Pons (tissue), 1 donor: ENCODE measurements at regions not wholly inside any gene's neighbourhood (a gene's known extent, or its start where the extent isn't known, plus 50 kb on each side); places are given as distances from the start of the nearest gene placed in this dataset.
A peak's percentile ranks its signal among the peaks of the same experiment; 100 is the strongest.
"Not testable (repeated sequence)": the region's sequence is repeated elsewhere in the genome, so short reads cannot be mapped to it uniquely, and the experiment has no call there.

Experiments
- DNase-seq: peaks from one replicate; pipeline ENCODE4 v3.0.0-alpha.2; 2016; ENCODE audit warnings: low spot score

DNA sequence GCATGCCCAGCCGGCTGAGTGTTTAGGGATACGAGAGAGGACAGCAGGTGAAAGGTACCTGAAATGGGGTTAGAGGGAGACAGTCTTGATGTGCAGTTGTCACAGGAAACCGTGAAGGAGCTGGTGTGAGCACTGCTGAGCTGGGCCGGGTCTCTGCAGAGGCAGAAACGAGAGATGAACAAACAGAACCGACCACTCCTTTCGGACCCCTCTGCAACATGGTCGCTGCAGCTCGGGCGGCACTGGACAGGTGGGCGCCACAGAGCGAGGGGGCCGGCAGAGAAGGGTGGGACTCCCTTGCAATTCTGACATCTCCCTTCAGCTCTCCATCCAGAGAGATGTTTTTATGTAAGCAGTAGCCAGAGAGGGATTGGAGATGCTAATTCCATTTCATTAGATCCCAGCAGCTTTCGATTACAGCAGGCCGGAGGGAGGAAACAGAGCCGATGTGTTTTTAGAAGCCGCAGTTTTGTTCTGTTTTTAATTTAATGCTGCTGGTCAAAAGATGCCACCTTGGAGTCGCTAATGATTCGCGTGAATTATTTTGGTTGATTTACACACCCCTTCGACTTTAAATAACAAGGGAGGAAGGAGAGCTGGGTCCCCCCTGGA is 86.3 kb upstream of the RPL38 start:
- DNase-seq: no peak

DNA sequence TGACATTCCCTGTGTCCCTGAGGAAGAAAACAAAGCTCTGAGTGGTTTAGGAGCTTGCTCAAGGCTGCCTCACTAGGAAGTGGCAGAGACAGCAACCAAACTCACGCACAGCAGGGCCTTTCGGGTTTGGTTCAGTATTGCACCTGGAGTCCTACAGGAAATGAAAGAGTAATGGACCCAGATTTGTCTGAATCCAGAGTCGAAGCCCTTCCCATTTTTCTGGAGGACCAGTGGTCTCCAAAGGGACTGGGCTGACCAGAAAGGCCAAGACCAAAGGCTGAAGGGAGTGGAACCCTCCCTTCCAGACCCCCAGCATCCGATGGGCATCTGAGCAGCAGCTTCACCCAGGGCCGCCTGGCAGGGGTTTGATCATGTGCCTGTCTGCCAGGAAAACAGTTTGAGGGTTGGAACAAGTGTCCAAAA is 85.5 kb upstream of the RPL38 start:
- DNase-seq: peak; percentile 4

DNA sequence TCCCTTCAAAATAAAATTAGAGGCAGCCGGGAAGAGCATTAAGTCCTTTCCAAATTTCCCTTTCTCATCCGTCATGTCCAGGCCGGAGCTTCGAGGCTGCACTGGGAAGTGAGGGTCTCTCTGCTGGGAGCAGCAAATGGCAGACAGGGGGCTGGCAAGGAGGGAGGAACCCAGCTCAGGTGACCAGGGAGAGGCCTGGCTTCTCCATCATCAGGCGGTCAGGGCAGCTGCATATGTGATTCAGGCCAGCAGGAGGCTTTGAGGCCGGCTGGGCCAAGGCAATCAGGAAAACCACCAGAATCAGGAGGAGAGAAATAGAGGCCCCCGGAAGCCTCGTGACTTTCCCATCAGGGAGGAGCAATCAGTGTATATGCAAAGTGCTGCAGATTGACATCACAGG is 85.0 kb upstream of the RPL38 start:
- DNase-seq: no peak

DNA sequence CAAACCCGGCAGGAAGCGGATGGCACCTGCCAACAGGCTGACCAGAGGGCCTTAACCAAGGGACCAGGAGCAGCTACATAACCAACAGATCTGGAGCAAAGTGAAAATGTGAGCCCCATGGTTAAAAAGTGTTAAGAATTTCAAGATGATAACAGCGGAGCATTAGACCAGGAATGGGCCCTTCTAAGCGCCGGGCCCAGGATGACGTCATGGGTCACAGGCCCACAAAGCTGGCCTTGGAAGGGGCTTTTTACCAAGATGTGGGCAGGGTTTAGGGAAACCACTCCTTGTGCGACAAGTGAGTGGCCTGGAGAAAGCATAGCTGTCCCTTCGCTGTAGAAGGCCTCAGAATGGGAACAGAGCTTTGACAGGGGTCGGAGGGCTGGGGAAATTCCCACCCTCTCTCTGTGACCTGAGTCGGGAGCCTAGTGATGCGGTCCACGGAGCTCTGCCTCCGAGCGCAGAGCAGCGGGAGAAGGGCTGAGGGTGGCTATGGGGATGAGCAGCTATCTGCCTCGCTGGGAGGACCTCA is 84.4 kb upstream of the RPL38 start:
- no peak for DNase-seq

DNA sequence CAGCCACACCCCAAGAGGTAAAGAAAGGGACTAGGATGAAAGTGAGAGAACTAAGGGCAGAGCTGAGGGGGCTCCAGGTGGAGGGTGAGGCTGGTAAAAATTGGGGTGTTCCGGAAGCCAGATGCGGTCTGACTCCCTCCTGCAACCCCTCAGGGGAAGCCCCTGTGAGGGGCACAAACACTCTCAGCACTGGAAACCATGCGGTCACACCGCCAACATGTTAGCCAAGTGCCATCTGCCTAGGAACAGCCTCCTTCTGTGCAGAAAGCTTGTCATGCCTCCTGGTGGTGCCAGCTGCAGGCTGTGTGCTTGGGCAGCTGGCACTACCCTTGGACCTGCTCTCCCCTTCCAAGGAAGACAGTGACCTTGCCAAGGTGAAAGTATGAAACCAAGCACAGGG is 83.5 kb upstream of the RPL38 start:
- peak; percentile 20 for DNase-seq

DNA sequence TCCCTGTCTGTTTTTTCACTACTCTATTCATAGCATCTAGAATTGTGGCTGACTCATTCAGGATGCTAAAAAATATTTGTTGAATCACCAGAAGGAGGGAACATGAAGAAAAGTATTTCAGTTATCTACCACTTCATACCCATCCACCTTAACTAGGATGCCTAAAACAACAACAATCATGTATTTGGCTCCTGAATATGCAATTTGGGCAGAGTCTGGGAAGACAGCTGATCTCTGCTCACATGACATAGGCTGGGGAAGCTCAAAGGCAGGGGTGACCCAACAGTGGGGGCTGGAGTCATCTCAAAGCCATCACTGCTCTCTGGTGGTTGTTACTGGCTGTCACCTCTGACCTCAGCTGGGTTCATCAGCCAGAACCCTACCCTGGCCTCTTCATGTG is 80.1 kb upstream of the RPL38 start:
- DNase-seq: peak; percentile 3

DNA sequence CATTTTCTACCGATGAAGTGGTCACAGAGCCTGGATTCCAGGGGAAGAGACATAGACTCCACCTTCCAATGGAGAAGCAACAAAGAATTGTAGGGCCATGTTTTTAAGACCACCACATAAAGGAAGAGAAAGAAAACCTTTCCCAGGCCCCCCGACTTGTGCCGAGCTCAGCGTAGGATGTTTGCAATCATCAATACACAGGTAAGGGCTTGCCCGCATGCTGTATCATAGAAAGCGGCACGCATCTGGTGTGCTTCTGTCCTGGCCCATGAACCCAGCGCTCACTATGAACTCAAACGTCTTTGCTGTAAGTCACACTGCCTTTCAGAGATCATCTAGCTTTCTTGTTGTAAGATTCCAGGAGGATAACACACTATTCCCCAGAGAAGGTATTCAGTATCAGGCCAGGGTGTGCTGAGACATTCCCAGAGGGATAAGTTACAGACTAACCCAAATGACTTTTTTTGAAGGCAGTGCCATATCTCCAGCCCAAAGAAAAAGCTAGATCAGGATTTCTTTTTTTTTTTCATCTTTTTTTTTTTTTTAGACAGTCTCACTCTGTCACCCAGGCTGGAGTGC is 79.5 kb upstream of the RPL38 start:
- no peak for DNase-seq

DNA sequence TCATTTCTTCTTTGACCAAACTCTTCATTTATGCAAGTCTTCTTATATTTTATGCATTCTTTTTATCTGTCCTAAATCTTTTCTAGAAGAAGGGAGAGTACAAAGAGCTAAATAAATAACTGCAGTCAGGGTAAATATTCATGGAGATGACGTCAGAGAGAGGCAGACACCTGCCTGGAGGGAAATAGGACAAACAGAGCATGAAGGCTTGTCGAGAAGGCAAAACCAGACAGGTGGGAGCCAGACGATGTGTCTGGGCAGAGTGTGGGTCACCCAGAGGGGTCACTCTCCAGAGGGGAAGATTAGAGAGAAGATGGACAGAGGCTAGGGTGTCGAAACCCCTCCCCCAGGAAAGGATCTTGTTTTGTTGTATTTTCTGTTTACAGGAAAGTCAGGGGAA is 78.3 kb upstream of the RPL38 start:
- DNase-seq: no peak

DNA sequence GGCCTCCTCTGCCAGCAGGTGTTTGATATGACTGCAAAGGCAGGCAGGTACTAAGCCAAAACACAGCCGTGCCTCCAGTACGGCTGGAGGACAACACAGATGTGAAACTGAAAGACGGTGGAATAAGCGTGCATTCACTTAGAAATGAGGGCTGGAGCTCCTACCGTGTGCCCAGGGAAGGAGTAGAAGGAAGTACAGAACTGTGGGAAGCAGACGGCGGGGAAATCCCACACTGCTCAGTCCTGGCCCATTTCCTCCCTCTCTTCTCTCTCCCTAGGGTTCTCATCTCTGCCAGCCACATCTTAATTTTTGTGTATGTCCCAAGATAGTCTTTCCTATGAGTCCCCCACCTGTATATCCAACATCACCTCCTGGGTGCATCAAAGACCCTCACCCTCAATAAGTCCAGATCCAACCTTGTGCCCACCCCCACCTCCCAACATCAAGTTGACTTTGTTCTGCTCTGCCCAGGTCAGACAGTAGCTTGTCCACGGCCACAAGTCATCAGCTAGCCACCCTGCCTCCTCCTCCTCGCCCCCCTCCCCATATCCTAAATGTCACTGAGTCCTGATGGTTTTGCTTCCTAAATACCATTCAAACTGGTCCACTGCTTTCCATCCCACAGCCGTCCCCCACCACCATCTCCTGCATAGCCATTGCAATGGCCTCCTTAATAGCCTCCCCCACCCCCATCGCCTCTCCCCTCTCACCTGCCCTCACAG is 77.1 kb upstream of the RPL38 start:
- DNase-seq: no peak

DNA sequence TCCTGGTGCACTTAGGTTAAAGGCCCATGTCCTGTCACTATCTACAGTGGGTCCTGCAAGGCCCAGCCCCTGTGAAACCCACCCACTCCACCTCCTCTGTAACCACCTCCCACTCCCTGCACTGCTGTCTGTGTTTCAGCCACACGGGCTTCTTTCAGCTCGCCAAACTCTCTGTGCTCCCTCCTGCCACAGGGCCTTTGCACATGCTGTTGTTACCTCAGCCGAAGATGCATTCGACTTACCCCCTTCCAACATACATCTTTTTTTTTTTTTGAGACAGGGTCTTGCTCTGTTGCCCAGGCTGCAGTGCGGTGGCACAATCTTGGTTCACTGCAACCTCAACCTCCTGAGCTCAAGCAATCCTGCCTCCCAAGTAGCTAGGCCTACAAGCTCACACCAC is 76.5 kb upstream of the RPL38 start:
- no peak for DNase-seq

DNA sequence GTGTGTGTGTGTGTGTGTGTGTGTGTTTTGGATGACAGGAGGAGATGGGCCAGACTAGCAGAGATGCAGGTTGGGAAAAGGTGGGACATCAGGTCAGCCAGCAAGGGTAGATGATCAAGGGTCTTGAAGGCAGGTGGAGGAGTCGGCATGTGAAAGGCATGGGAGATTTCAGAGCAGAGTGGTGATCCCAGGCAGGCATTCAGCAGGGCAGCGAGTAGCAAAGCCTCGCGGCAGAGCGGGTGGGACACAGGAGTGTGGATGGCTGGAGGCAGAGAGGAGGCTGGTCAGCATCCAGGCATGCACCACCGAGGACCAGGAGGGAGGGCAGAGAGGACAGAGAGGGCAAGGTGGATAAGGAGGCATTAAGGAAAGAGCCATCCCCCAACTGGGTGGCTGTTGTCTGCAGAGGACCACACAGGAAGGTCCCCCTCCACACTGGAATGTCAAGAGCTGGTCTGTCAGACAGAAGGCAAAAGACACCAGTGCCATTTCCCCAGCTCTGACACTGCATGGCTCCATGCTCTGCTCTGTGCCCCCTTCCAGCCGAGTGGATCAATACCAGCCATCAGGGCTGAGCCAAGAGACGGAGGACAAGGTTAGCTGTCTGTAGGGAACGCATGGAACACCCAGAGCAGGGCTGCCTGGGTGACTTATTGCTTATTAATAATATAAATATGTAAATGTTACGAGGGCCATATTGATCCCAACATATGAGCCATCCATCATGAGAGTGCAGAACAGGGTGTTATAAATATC is 74.8 kb upstream of the RPL38 start:
- DNase-seq: no peak

DNA sequence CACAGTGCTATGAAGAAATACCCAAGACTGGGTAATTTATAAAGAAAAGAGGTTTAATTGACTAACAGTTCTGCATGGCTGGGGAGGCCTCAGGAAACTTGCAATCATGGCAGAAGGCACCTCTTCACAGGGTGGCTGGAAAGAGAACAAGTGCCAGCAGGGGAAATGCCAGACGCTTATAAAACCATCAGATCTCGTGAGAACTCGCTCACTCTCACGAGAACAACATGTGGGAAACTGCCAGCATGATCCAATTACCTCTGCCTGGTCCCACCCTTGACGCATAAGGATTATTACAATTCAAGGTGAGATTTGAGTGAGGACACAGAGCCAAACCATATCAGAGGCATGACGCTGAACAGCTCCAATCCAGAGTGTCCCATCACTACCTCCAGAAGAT is 73.7 kb upstream of the RPL38 start:
- not testable (repeated sequence) for DNase-seq

DNA sequence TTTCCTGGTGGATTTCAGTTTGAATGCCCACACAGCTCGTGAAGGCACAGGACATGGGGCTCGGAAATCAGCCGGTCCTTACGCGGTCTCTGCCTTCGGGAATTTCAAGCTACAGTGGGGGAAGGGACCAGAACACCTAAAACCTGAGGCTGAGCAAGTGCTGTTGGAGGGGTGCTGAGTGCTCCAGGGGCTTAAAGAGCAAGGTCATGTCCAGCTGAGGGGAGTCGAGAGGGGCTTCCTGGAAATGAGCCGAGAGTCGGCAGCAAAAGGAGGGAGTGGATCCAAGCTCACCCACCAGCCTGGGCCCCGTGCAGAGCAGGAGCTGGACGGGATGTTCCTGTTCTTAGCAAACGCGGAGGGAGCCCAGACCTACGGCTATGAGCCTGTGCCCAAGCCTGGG is 73.2 kb upstream of the RPL38 start:
- no peak for DNase-seq

DNA sequence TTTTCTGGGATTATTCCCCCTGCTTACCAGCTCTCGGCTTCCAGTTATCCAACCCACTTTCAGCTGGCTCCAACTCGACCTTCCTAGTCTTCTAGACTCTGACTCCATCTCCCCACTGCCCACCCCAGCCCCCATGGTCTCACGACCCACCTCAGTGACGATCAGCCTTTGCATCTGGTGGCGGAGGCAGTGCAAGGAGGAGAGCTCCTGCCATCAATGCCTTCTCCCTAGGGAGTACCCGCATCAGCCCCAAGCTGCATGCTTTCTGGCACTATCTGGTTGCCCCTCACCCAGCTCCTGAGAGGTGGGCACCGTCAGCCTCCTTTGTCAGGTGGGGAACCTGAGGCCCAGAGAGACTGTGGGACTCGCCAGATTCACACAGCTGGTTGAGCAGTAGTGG is 72.6 kb upstream of the RPL38 start:
- DNase-seq: no peak

DNA sequence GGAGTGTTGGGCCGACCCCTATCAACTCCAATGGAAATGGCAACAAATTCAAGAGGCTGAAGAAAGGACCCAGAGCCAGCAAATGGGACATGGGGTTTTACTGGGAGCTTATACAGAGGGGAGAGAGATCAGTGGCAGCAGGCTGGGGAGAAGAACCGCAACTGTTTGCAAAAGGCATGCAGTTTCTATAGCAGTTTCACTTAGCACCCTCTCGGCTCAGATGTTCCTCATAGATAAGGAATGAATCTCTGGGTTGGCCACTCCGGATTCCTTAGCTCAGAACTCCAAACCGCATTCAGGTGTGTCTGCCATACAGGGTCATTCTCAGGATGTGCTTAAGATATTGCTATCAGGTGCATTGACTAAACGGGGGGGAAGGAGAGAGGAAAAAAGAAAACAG is 71.1 kb upstream of the RPL38 start:
- DNase-seq: no peak

DNA sequence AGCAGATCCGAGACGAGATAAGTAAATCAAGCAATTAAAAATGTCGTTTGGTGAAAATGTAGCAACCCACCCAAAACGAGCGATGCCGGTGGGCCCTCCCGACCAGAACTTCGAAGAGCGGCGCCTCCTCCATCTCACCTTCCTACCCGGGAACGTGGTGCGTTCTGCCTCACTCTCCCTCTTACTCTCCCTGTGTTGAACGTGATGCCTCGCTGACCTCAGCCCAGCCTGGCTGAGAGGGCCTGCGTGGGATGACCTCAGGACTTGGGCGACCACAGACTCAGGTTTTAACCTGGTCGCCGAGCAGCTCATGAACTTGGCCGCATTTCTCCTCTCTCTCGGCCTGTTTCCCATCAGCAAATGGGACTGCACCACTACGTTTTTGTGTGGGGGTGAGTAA is 69.7 kb upstream of the RPL38 start:
- DNase-seq: no peak

DNA sequence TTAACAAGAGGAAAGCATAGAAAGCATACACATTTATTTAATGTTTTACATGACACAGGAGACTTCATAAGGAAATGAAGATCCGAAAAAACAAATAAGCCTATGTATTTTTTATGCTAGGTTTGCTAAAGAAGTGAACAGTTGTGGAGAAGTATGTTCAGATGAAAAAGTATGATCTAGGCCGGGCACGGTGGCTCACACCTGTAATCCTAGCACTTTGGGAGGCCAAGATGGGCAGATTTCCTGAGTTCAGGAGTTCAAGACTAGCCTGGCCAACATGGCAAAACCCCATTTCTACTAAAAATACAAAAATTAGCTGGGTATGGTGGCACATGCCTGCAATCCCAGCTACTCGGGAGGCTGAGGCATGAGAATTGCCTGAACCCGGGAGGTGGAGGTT is 69.2 kb upstream of the RPL38 start:
- not testable (repeated sequence) for DNase-seq

DNA sequence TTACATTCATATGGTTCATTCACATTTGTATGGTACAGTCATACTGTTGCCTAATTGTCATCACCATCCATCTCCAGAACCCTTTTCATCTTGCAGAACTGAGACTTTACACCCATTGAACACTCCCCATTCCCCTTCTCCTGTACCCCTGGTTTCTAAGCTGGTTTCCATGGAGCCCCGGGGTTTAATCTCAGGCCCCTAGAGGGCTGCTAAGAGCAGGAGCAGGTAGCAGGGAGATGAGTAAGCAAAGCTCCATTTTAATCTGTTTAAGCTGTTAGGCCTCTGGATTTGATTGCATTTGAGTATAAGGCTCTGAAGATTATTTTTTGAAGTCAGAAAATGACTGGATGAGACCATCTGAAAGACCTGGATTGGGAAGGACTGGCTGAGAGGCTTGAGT is 68.5 kb upstream of the RPL38 start:
- no peak for DNase-seq

DNA sequence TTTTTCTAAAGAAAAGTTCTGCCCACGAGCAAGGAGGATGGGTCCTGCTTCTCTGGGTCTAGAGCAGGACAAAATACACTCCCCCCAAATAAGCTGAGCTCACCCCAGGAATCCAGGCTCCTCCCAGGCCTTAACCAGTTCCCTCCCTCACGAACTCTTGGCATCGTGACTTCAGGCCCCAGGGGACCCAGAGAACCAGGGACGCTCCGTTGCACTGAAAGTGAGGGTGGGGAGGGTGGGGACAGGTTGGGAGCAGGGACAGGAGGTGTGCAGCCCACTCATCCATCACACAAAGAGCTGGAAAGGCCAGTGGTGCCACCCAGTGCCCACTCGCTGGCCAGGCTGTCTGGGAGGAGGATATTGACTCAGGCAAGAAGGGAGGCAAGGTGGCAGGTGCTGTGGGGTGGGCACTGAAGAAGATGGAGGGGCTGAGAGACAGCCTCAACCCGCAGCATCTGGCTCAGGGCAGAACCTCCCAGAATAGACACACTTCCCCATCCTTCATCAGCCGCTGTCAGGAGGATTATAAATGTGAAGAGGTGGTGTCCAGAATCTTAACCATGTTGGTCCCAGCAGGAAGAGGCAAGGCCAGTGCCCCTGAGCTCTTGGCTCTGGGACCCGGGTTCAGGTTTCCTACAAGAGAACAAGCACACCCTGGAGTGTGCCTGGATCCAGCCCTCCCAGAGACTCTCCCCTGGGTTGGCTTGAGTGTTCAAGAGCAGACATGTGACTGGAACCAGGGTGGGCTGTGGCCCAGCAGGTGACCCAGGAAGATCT is 67.9 kb upstream of the RPL38 start:
- DNase-seq: no peak

DNA sequence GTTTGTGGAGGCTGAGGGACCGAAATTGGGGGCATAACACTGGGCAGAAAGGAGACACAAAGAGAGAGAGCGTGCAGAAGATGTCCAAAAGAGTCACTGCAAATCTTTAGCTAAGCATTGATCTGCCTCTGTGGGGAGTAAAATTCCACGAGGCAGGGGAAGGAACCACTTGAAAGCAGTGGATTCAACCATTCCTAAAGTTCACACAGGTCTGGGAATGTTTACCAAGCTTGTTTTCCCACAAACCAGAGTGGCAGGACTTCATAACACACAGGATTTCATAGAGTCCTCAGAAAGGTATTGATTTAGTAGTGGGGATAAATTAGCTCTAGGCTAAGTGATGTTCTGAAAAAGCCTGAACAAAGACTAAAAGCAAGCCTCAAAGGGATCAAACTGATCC is 66.1 kb upstream of the RPL38 start:
- no peak for DNase-seq

DNA sequence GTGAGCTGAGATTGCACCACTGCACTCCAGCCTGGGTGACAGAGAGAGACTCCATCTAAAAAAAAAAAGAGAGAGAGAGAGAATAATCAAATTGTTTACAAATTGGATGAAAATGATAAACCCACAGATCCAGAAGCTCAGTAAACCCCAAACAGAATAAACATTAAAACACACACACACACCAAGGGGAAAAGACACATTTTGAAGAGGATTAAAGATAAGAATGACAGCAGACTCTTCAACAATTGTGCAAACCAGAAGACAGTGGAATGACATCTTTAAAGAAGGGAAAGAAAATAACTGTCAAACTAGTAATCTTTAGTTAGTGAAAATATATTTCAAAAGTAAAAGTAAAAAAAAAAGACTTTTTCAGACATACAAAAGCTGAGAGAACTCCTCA is 64.4 kb upstream of the RPL38 start:
- no peak for DNase-seq

DNA sequence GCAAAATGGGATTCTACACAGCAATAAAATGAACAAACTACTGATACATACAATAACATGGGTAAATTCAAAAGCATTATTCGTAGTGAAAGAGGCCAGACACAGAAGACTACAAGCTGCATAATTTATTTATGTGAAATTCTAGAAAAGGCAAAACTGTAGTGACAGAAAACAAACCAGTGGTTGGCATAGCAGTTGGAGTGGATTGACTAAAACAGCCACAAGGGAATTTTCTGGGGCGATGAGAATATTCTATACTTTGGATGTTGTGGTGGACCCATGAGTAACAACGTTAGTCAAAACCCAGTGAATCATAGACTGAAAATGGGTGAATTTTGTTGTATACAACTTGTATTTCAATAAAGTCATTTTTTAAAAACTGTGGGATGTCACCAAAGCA is 63.2 kb upstream of the RPL38 start:
- no peak for DNase-seq
